ENCODE measurements at regions not wholly inside any gene's neighbourhood (a gene's known extent, or its start where the extent isn't known, plus 50 kb on each side); places are given as distances from the start of the nearest gene placed in this dataset.

DNA sequence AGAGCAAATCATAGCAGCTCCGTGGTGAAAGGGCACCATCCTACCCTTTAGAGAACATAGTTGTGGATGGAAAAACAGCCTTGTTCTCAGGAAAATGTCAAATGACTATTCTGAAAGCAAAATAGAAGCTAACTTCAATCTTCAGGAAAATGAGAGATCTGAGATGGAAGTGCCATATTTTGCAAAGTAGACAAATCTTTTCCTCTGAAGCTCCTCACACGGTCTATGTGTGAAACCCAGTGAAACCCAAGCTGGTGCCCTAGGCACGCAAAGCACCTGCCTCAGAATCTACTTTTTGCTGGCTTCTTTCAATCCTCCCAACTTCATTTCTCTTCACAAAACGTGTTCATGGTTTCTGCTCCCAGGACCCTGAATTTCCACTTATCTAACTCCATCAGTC is 325.2 kb upstream of the CDH4 start:
- Histone ChIP-seq H3K4me3 (no peak overlapping the region), H3K4me1 (no peaks in the 10 kb centered on the region), H3K9me3 (no peaks in the 10 kb centered on the region), H3K27me3 (ENCODE audit: low read depth) (no peaks in the 10 kb centered on the region), H3K36me3 (replicated peaks) (no peaks in the 10 kb centered on the region)
- no peak for DNase-seq (ENCODE audit: low spot score in 2 of 2)
- in situ Hi-C loops (cut with MboI; ENCODE audit: low sequenced_read_pairs) = loop anchor here (25.0 kb wide), 1 partner anchor 90 kb away; no protein-coding TSS in a partner anchor

DNA sequence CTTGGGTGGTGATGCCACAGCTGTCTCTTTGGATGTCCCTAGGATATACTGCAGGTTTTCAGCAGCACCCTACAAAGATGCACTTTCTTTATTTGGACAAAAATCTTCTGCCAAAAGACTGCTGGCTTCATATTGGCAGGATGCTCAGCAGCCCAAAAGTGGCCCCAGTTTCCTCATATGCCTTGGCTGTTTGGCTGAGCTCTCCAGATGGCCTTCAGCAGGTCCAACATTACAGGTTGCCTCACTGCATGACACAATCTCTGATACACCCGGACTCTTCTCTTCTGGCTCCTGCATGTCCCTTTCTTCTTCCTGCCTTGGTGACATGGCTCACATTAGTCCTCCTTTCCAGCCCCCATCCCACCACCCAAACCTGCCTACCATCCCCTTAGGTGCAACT is 323.7 kb upstream of the CDH4 start:
- no peaks in the 10 kb centered on the region for H3K27me3 ChIP-seq (ENCODE audit: low read depth)
- in situ Hi-C loops (cut with MboI; ENCODE audit: low sequenced_read_pairs) = loop anchor here (25.0 kb wide), 1 partner anchor 91 kb away; no protein-coding TSS in a partner anchor

DNA sequence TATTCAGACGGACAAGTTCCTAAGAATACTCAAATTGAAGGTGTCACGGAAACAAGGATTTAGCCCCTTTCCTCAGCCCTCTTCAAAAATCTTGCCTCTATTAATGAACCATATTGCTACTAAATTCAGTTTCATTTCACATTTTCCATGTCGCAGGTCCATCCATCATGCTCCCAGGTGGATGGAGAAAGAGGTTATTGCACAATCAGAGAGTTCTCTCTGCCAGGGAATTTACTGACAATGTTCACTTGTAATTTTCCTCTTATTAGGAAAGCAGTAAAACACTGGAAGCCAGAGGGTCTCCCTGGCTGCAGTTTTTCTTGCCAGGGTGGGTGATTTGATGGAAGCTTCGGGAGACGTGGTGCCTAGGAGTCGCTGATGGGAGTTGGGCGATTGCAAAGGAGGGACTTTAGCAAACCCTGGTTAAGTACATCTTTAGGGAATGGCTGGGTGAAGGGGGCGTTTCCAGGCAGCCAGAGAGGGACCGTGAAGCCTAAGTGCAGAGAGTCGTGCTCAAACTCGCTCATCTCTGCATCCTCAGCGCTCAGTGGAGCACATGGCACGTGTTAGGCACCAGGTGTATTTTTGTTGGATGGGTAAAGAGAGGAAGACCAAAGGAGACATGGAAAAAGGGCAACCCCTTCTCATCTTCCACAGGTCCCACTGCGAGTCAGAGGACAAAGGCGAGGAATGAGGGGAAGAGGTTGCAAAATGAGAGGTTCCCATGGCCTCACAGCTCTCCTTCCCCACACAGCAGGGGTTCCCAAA is 321.9 kb upstream of the CDH4 start:
- H3K4me3 ChIP-seq = no peak overlapping the region
- H3K9me3 ChIP-seq = no peaks in the 10 kb centered on the region; the same call in 1 of the 2 replicates
- H3K4me1 ChIP-seq = no peaks in the 10 kb centered on the region
- H3K36me3 ChIP-seq (replicated peaks) = no peaks in the 10 kb centered on the region
- no peaks in the 10 kb centered on the region for H3K27me3 ChIP-seq (ENCODE audit: low read depth)
- DNase-seq (ENCODE audit: low spot score in 2 of 2) = no peak
- in situ Hi-C loops (cut with MboI; ENCODE audit: low sequenced_read_pairs) = loop anchor here (25.0 kb wide), 1 partner anchor 93 kb away; no protein-coding TSS in a partner anchor

More for the DNA sequence above, 323.7 kb upstream of the CDH4 start:
- Histone ChIP-seq H3K36me3 (replicated peaks) (no peaks in the 10 kb centered on the region), H3K9me3 (no peaks in the 10 kb centered on the region; the same call in 1 of the 2 replicates), H3K4me1 (no peaks in the 10 kb centered on the region), H3K4me3 (no peak overlapping the region)
- DNase-seq (ENCODE audit: low spot score in 2 of 2) = no peak

DNA sequence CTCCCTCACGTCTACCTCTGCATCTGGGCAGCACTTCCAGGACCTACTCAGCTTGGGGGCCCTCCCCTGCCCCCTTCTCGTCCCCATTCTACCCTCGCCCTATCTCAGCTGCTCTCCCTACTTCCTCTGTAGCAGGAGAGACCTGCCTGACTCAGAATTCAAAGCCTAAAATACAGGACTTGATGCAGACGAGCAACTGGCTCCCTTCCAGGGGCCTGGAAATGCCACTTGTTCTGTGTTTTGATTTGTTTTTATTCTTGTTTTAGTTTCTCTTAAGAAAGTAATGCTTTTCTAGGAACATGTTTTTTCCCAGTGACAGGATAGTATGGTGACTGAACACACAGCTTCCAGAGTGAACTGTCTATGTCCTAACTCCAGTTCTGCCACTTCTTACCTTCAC is 320.4 kb upstream of the CDH4 start:
- H3K4me3 ChIP-seq = no peak overlapping the region
- H3K27me3 ChIP-seq (ENCODE audit: low read depth) = no peaks in the 10 kb centered on the region
- in situ Hi-C loops (cut with MboI; ENCODE audit: low sequenced_read_pairs) = loop anchor here (25.0 kb wide), 1 partner anchor 94 kb away; no protein-coding TSS in a partner anchor
- H3K36me3 ChIP-seq (replicated peaks) = no peaks in the 10 kb centered on the region
- H3K9me3 ChIP-seq = no peaks in the 10 kb centered on the region; the same call in 1 of the 2 replicates
- DNase-seq (ENCODE audit: low spot score in 2 of 2) = no peak
- H3K4me1 ChIP-seq = no peaks in the 10 kb centered on the region

DNA sequence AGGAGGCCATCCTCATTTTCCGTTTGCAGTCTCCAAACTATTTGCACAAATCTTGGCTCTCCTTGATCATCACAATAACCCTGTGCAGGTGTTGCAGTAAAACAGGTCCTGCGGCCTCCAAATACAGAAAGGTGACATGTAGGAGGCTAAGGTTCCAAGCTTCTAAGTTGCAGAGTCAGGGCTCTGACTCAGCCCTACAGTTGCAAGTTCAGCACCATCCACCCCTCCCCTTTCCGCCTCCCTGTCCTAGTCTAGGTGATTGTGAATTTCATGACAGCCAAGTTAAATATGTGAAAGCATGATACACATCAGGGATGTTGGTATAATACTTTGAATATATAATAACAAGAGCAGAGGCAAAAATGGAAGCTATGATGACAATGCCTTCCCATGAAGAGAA is 317.3 kb upstream of the CDH4 start:
- Histone ChIP-seq H3K4me1 (no peaks in the 10 kb centered on the region), H3K36me3 (replicated peaks) (no peaks in the 10 kb centered on the region), H3K4me3 (no peak overlapping the region), H3K9me3 (no peaks in the 10 kb centered on the region; the same call in 1 of the 2 replicates), H3K27me3 (ENCODE audit: low read depth) (no peaks in the 10 kb centered on the region)
- in situ Hi-C loops (cut with MboI; ENCODE audit: low sequenced_read_pairs) = loop anchor here (25.0 kb wide), 1 partner anchor 97 kb away; no protein-coding TSS in a partner anchor
- DNase-seq (ENCODE audit: low spot score in 2 of 2) = no peak

DNA sequence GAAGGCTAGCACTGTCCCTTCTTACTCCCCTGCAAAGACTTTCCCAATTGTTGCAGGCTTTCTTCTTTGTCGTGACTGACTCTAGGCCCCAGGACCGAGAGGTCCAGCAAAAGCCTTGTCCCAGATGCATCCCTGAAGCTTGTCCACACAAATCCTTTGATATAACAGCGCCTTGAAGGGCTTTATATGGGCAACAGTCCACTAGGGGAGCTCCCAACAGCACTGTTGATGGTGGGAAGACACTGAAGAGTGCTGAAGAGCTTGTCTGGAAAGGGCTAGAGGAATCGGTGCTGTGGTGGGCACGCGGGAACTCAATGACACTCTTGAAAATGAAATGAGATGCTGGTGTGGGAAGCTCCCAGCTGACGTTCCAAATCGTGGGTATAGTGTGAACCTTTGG is 316.1 kb upstream of the CDH4 start:
- Histone ChIP-seq H3K4me1 (no peaks in the 10 kb centered on the region), H3K36me3 (replicated peaks) (no peaks in the 10 kb centered on the region), H3K9me3 (no peaks in the 10 kb centered on the region; the same call in 1 of the 2 replicates), H3K4me3 (no peak overlapping the region), H3K27me3 (ENCODE audit: low read depth) (no peaks in the 10 kb centered on the region)
- no peak for DNase-seq (ENCODE audit: low spot score in 2 of 2)
- in situ Hi-C loops (cut with MboI; ENCODE audit: low sequenced_read_pairs) = loop anchor here (25.0 kb wide), 1 partner anchor 99 kb away; no protein-coding TSS in a partner anchor

DNA sequence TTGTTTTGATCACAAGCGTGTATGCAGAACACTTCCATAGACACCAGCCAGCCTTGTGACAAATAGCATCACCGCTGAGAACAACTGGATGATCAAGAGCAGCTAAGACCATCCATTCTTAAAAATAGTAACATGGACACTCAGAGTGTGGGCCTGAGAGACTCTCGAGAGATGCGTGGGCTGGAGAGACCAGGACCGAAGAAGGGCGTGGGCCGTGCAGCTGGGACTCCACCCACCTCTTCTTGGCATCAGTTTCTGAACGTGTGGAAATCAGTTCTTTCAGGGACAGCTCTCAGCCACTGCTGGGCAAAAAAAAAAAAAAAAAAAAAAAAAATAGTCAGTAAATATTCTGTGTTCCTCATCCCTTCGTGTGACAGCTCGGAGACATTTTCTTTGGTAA is 314.5 kb upstream of the CDH4 start:
- in situ Hi-C loops (cut with MboI; ENCODE audit: low sequenced_read_pairs) = loop anchor here (25.0 kb wide), 1 partner anchor 100 kb away; no protein-coding TSS in a partner anchor
- Histone ChIP-seq H3K36me3 (replicated peaks) (no peaks in the 10 kb centered on the region), H3K27me3 (ENCODE audit: low read depth) (no peaks in the 10 kb centered on the region), H3K9me3 (no peaks in the 10 kb centered on the region; the same call in 1 of the 2 replicates), H3K4me1 (no peaks in the 10 kb centered on the region), H3K4me3 (no peak overlapping the region)
- DNase-seq (ENCODE audit: low spot score in 2 of 2) = no peak

DNA sequence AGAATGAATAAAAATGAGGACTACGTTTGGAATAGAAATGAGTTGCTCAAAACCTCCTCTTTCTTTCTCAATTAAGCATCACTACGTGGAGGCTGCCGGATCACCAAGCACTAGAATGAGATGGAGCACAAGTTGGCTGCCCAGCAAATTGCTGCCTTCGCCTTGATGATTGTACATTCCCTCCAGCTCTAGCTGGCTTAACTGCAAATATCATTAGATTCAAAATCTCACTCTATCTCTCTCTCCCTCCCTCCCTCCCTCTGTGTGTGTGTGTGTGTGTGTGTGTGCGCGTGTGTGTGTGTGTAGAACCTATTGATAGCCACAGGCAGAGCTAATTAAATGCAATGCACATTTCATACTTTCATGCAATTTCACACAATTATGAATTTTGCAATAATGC is 310.7 kb upstream of the CDH4 start:
- H3K36me3 ChIP-seq (replicated peaks) = no peaks in the 10 kb centered on the region
- in situ Hi-C loops (cut with MboI; ENCODE audit: low sequenced_read_pairs) = loop anchor here (25.0 kb wide), 1 partner anchor 104 kb away; no protein-coding TSS in a partner anchor
- DNase-seq (ENCODE audit: low spot score in 2 of 2) = no peak
- no peaks in the 10 kb centered on the region for H3K27me3 ChIP-seq (ENCODE audit: low read depth)
- H3K4me3 ChIP-seq = no peak overlapping the region
- H3K4me1 ChIP-seq = no peaks in the 10 kb centered on the region
- no peaks in the 10 kb centered on the region for H3K9me3 ChIP-seq

DNA sequence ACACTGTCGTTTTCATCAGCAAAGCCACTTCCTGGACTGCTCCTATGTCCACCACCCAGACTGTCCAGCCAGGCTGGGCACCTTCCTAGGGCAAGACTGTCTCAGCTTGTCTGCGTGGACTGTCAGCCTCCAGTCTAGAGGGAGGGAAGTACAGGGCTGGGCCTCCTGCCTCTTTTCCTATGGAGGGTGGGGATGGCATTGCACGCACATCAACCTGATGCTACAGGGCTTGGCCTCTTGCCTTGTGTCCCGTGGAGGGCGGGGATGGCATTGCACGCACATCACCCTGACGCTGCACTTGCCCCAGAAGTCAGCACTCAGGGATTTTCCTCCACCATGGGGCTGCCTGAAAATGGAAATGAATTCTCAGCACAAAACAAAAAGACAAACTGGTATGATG is 304.2 kb upstream of the CDH4 start:
- DNase-seq (ENCODE audit: low spot score in 2 of 2) = no peak
- Histone ChIP-seq H3K36me3 (replicated peaks) (no peaks in the 10 kb centered on the region), H3K9me3 (no peaks in the 10 kb centered on the region), H3K4me3 (no peak overlapping the region), H3K4me1 (no peaks in the 10 kb centered on the region), H3K27me3 (ENCODE audit: low read depth) (no peaks in the 10 kb centered on the region)
- in situ Hi-C loops (cut with MboI; ENCODE audit: low sequenced_read_pairs) = loop anchor here (25.0 kb wide), 1 partner anchor 111 kb away; no protein-coding TSS in a partner anchor

DNA sequence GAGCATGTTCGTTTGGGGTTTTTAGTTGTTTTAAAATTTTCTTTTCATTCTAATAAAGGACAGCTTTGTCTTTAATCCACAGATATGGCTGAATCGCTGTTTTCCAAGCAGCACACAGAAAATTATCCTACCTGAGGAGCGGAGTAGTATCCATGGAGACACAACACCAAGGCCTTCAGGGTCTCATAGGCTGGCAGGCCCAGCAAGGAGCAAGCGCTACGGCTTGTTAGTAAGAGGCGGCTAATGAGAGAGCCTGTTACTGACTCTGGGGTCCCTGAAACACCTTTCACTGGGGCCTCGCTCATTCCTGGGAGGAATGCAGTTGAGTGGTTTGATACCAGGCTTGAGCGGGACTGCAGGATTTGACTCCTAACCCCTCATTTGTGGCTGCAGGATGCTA is 303.8 kb upstream of the CDH4 start:
- Histone ChIP-seq H3K27me3 (ENCODE audit: low read depth) (no peaks in the 10 kb centered on the region), H3K36me3 (replicated peaks) (no peaks in the 10 kb centered on the region), H3K9me3 (no peaks in the 10 kb centered on the region), H3K4me3 (no peak overlapping the region), H3K4me1 (no peaks in the 10 kb centered on the region)
- in situ Hi-C loops (cut with MboI; ENCODE audit: low sequenced_read_pairs) = loop anchor here (25.0 kb wide), 1 partner anchor 111 kb away; no protein-coding TSS in a partner anchor
- no peak for DNase-seq (ENCODE audit: low spot score in 2 of 2)

DNA sequence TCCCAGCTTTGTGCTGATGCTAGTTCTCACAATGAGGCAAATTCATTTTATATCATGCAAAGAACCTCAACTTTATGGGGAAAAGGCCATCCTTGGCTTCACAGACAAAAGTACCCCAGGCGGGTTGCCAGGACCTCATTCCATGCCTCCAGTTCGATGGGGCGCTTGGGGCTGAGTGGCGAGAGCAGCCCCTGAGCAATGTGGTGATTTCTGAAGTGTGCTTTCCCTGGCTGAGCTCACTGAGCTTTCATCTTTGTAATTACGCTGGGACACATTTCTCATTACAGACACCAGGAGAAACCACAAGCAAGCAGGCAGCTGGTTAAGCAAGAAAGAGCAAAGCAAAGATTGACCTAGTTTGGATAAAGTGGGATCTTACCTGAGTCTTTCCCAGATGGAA is 301.5 kb upstream of the CDH4 start:
- no peaks in the 10 kb centered on the region for H3K36me3 ChIP-seq (replicated peaks)
- no peak for DNase-seq (ENCODE audit: low spot score in 2 of 2)
- no peaks in the 10 kb centered on the region for H3K27me3 ChIP-seq (ENCODE audit: low read depth)
- no peaks in the 10 kb centered on the region for H3K9me3 ChIP-seq
- in situ Hi-C loops (cut with MboI; ENCODE audit: low sequenced_read_pairs) = no loop called here
- no peaks in the 10 kb centered on the region for H3K4me1 ChIP-seq
- H3K4me3 ChIP-seq = no peak overlapping the region

DNA sequence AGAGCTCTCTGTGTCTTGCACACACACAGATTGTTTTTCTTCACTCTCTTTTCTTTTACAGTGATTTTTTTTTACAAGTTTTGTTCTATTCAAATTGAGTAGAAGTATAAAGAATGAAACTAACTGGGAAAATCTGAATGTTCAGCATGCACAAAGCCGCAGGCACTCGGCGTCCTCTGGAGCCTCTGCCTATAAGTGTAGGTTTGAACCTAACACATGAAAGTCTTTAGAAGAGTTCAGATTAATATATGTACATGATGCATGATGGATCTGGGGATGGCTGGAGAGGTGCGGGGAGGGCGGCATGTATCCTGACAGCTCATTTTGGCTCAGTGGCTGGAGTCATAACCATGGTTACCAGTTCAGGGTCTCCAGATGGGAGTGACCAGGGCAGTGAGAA is 301.1 kb upstream of the CDH4 start:
- H3K36me3 ChIP-seq (replicated peaks) = no peaks in the 10 kb centered on the region
- no peaks in the 10 kb centered on the region for H3K9me3 ChIP-seq
- in situ Hi-C loops (cut with MboI; ENCODE audit: low sequenced_read_pairs) = no loop called here
- no peak overlapping the region for H3K4me3 ChIP-seq
- H3K27me3 ChIP-seq (ENCODE audit: low read depth) = no peaks in the 10 kb centered on the region
- DNase-seq (ENCODE audit: low spot score in 2 of 2) = no peak
- H3K4me1 ChIP-seq = no peaks in the 10 kb centered on the region

DNA sequence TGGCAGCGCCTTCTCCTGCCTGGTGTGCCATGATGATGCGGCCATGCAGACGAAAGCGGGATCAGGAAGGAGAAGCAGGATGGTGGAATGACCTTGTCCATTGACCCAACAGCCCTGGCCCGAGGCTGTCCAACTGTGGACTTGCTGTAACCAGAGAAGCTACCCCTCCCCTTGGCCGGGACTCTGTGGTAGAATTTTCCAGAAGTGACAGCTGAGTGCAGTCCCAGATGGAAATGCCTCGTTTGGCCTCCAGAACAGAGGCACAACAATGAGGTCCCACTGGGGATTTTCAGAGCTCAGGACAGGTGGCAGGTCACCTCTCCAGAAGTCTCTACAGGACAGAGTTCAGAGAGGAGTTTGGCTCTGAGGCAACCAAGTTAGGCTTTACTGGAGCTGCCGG is 299.2 kb upstream of the CDH4 start:
- Histone ChIP-seq H3K36me3 (replicated peaks) (no peaks in the 10 kb centered on the region), H3K9me3 (no peaks in the 10 kb centered on the region), H3K4me1 (no peaks in the 10 kb centered on the region), H3K4me3 (no peak overlapping the region), H3K27me3 (ENCODE audit: low read depth) (no peaks in the 10 kb centered on the region)
- in situ Hi-C loops (cut with MboI; ENCODE audit: low sequenced_read_pairs) = no loop called here
- DNase-seq (ENCODE audit: low spot score in 2 of 2) = no peak

DNA sequence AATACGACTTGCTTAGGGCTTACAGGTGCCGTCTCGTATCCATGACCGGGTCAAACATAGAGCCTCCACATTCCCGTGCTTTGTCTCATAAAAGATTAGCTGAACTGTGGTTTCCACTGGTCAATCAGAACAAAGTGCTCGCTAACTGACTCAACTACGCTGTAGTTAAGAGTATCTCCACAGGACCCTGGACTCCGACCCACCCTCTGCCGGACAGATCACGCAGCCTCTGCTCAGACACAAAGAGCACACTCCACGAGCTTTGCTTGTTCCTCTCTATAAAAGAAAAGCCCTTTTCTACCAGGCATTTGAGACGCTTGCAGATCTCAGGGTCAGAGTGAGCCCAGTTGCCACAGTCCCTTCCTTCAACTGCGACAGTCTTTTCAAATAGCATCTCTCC is 298.7 kb upstream of the CDH4 start:
- H3K27me3 ChIP-seq (ENCODE audit: low read depth) = no peaks in the 10 kb centered on the region
- in situ Hi-C loops (cut with MboI; ENCODE audit: low sequenced_read_pairs) = no loop called here

More for the DNA sequence above, 298.7 kb upstream of the CDH4 start:
- no peak for DNase-seq (ENCODE audit: low spot score in 2 of 2)
- Histone ChIP-seq H3K4me1 (no peaks in the 10 kb centered on the region), H3K9me3 (no peaks in the 10 kb centered on the region), H3K36me3 (replicated peaks) (no peaks in the 10 kb centered on the region), H3K4me3 (no peak overlapping the region)
